ENCODE measurements at regions not wholly inside any gene's neighbourhood (a gene's known extent, or its start where the extent isn't known, plus 50 kb on each side); places are given as distances from the start of the nearest gene placed in this dataset.

DNA sequence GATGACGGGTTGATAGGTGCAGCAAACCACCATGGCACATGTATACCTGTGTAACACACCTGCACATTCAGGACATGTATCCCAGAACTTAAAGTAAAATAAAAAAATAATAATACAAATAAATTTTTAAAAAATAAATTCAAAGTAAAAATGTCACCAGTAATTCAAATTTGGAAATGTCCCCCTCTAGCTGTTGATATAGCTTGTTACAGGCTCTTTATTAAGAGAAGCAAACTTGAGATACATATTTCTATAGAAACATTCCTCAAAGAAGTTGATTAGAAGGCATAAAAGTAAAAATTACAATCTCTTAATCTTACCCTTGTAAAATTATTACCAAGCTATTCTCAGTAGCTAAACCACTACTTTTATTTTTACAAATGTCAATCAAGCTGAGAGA is 1397.0 kb downstream of the FAM133A start:
- ATAC-seq (ENCODE audit: insufficient number of reproducible peaks, low FRiP score, low read depth), result no peak
- H3K36me3 ChIP-seq, result no peaks in the 10 kb centered on the region
- TF ChIP-seq CTCF (IDR thresholded peaks at IDR 0.05), result no peak

GRCh38 chrX:95071621-95072020 is 1397.6 kb downstream of the FAM133A start:
- DNase-seq (ENCODE audit: low spot score) (no peak), ATAC-seq (ENCODE audit: insufficient number of reproducible peaks, low FRiP score, low read depth) (no peak)
- no peak for TF ChIP-seq CTCF (IDR thresholded peaks at IDR 0.05)
- Histone ChIP-seq H3K27ac (no peak overlapping the region), H3K27me3 (replicated peaks; ENCODE audit: insufficient read depth) (no peaks in the 10 kb centered on the region), H3K4me3 (no peak overlapping the region), H3K36me3 (no peaks in the 10 kb centered on the region), H3K9me3 (no peaks in the 10 kb centered on the region), H3K4me1 (ENCODE audit: control insufficient read depth in 1 of 2, low read depth in 2 of 2) (no peaks in the 10 kb centered on the region)

More for the DNA sequence above, 1397.0 kb downstream of the FAM133A start:
- H3K4me1 ChIP-seq (ENCODE audit: control insufficient read depth in 1 of 2, low read depth in 2 of 2), result no peaks in the 10 kb centered on the region
- H3K27ac ChIP-seq, result no peak overlapping the region
- H3K4me3 ChIP-seq, result no peak overlapping the region
- no peaks in the 10 kb centered on the region for H3K27me3 ChIP-seq (replicated peaks; ENCODE audit: insufficient read depth)
- no peak for DNase-seq (ENCODE audit: low spot score)
- H3K9me3 ChIP-seq, result no peaks in the 10 kb centered on the region

- Histone ChIP-seq H3K9me3 (no peaks in the 10 kb centered on the region), H3K27me3 (replicated peaks; ENCODE audit: insufficient read depth) (no peaks in the 10 kb centered on the region), H3K27ac (no peak overlapping the region), H3K4me1 (ENCODE audit: control insufficient read depth in 1 of 2, low read depth in 2 of 2) (no peaks in the 10 kb centered on the region), H3K36me3 (no peaks in the 10 kb centered on the region), H3K4me3 (no peak overlapping the region)
- DNase-seq (ENCODE audit: low spot score), result no peak
- no peak for ATAC-seq (ENCODE audit: insufficient number of reproducible peaks, low FRiP score, low read depth)
- no peak for TF ChIP-seq CTCF (IDR thresholded peaks at IDR 0.05)
These were observed 1402.4 kb downstream of the FAM133A start for GRCh38 chrX:95076449-95076848.

GRCh38 chrX:95101851-95102390 is 1427.9 kb downstream of the FAM133A start:
- H3K4me3 ChIP-seq, result peak overlapping the region; percentile 19
- ATAC-seq (ENCODE audit: insufficient number of reproducible peaks, low FRiP score, low read depth) (no peak), DNase-seq (ENCODE audit: low spot score) (no peak)
- TF ChIP-seq CTCF (IDR thresholded peaks at IDR 0.05), result no peak
- H3K27me3 ChIP-seq (replicated peaks; ENCODE audit: insufficient read depth), result no peaks in the 10 kb centered on the region
- H3K27ac ChIP-seq, result no peak overlapping the region
- H3K36me3 ChIP-seq, result no peaks in the 10 kb centered on the region
- no peaks in the 10 kb centered on the region for H3K4me1 ChIP-seq (ENCODE audit: control insufficient read depth in 1 of 2, low read depth in 2 of 2)
- H3K9me3 ChIP-seq, result no peaks in the 10 kb centered on the region

- no peak overlapping the region for H3K27ac ChIP-seq
- no peaks in the 10 kb centered on the region for H3K36me3 ChIP-seq
- no peak for TF ChIP-seq CTCF (IDR thresholded peaks at IDR 0.05)
- H3K4me3 ChIP-seq, result no peak overlapping the region
- H3K27me3 ChIP-seq (replicated peaks; ENCODE audit: insufficient read depth), result no peaks in the 10 kb centered on the region
- no peak for ATAC-seq (ENCODE audit: insufficient number of reproducible peaks, low FRiP score, low read depth)
- H3K4me1 ChIP-seq (ENCODE audit: control insufficient read depth in 1 of 2, low read depth in 2 of 2), result no peaks in the 10 kb centered on the region
- H3K9me3 ChIP-seq, result no peaks in the 10 kb centered on the region
- no peak for DNase-seq (ENCODE audit: low spot score)
These were observed 1443.5 kb downstream of the FAM133A start for GRCh38 chrX:95117556-95117955.
